GM23338 (cell line): ENCODE measurements at regions not wholly inside any gene's neighbourhood (a gene's known extent, or its start where the extent isn't known, plus 50 kb on each side); places are given as distances from the start of the nearest gene placed in this dataset.

Experiments
- ATAC-seq: fragments of 200-7000 bp; cut with Tn5 transposase; 3 replicates; pipeline ENCODE4 v1.9.1; 2020
- DNase-seq: peaks from one replicate; pipeline ENCODE4 v3.0.0-alpha.2; 2015; ENCODE audit warnings: low spot score
- H2AFZ ChIP-seq: fragments of 200-600 bp; sonication (generic); 2 replicates; pipeline ENCODE4 v1.8.0; 2016; ENCODE audit warnings: antibody characterized with exemption, mild to moderate bottlenecking, moderate library complexity
- H3F3A ChIP-seq: fragments of 200-600 bp; sonication (generic); replicated peaks from 2 replicates; pipeline ENCODE4 v1.8.0; 2017; ENCODE audit warnings: antibody characterized with exemption, mixed run types, low read depth
- H3K27ac ChIP-seq: fragments of 200-600 bp; sonication (generic); 2 replicates; pipeline ENCODE4 v1.6.1; 2016; ENCODE audit warnings: low read depth
- H3K27me3 ChIP-seq: fragments of 200-600 bp; sonication (generic); 2 replicates; pipeline ENCODE4 v1.8.0; 2016; ENCODE audit warnings: mild to moderate bottlenecking, mixed run types, moderate library complexity; ENCODE audit not compliant: insufficient read depth
- H3K36me3 ChIP-seq: fragments of 200-600 bp; sonication (generic); 2 replicates; pipeline ENCODE4 v1.8.0; 2016; ENCODE audit warnings: mild to moderate bottlenecking; ENCODE audit not compliant: insufficient read depth
- H3K4me1 ChIP-seq: fragments of 200-600 bp; sonication (generic); 2 replicates; pipeline ENCODE4 v1.8.0; 2016; ENCODE audit warnings: mild to moderate bottlenecking, moderate library complexity; ENCODE audit not compliant: insufficient read depth
- H3K4me2 ChIP-seq: fragments of 200-600 bp; sonication (generic); 2 replicates; pipeline ENCODE4 v1.7.1; 2017; ENCODE audit warnings: mixed run types
- H3K4me3 ChIP-seq: fragments of 200-600 bp; sonication (generic); 2 replicates; pipeline ENCODE4 v1.6.1; 2016; ENCODE audit warnings: mixed run types
- H3K79me2 ChIP-seq: fragments of 200-600 bp; sonication (generic); replicated peaks from 2 replicates; pipeline ENCODE4 v1.8.0; 2017; ENCODE audit warnings: mild to moderate bottlenecking; ENCODE audit not compliant: insufficient read depth
- H3K9me2 ChIP-seq: fragments of 200-600 bp; sonication (generic); 2 replicates; pipeline ENCODE4 v1.8.0; 2017; ENCODE audit not compliant: insufficient read depth
- H4K20me1 ChIP-seq: fragments of 200-600 bp; sonication (generic); replicated peaks from 2 replicates; pipeline ENCODE4 v1.8.0; 2017; ENCODE audit warnings: mild to moderate bottlenecking; ENCODE audit not compliant: insufficient read depth
- H3K27ac Mint-ChIP-seq: 2 replicates; pipeline ENCODE4 v1.8.0; 2020; ENCODE audit warnings: inconsistent platforms, mild to moderate bottlenecking, moderate library complexity, mixed read lengths
- H3K27me3 Mint-ChIP-seq: 3 replicates; pipeline ENCODE4 v1.8.0; 2022; ENCODE audit warnings: low read depth, mild to moderate bottlenecking, moderate library complexity, mixed read lengths, inconsistent platforms; ENCODE audit not compliant: insufficient read depth, poor library complexity
- H3K36me3 Mint-ChIP-seq: 3 replicates; pipeline ENCODE4 v1.8.0; 2021; ENCODE audit warnings: low read depth, mild to moderate bottlenecking, inconsistent platforms, moderate library complexity, mixed read lengths
- H3K4me1 Mint-ChIP-seq: 3 replicates; pipeline ENCODE4 v1.8.0; 2020; ENCODE audit warnings: mild to moderate bottlenecking, inconsistent platforms, mixed read lengths
- H3K4me3 Mint-ChIP-seq: 3 replicates; pipeline ENCODE4 v1.8.0; 2021; ENCODE audit warnings: moderate library complexity, mild to moderate bottlenecking, inconsistent platforms, mixed read lengths
- H3K9me3 Mint-ChIP-seq: 3 replicates; pipeline ENCODE4 v1.8.0; 2020; ENCODE audit warnings: moderate library complexity, mild to moderate bottlenecking, inconsistent platforms, mixed read lengths
- CREB1 ChIP-seq: fragments of 250-450 bp; sonication (Bioruptor Pico); IDR thresholded peaks from 2 replicates; pipeline ENCODE4 v1.5.0; 2020; ENCODE audit warnings: low read depth, mild to moderate bottlenecking, moderate library complexity
- EZH2 ChIP-seq: fragments of 200-600 bp; sonication (generic); IDR thresholded peaks from one replicate; pipeline ENCODE4 v1.8.0; 2017; ENCODE audit warnings: antibody characterized with exemption, mild to moderate bottlenecking, low read depth; ENCODE audit not compliant: unreplicated experiment
- EZH2phosphoT487 ChIP-seq: fragments of 200-600 bp; sonication (generic); IDR thresholded peaks from one replicate; pipeline ENCODE4 v1.8.1; 2018; ENCODE audit warnings: antibody characterized with exemption; ENCODE audit not compliant: unreplicated experiment
- JUNB ChIP-seq: IDR thresholded peaks from one replicate; pipeline ENCODE4 v1.6.1; 2016; ENCODE audit warnings: antibody characterized with exemption; ENCODE audit not compliant: unreplicated experiment
- NANOG ChIP-seq: IDR thresholded peaks from 2 replicates; pipeline ENCODE4 v1.6.1; 2016; ENCODE audit warnings: antibody characterized with exemption, borderline replicate concordance
- POLR2AphosphoS5 ChIP-seq: IDR thresholded peaks from 2 replicates; pipeline ENCODE4 v1.6.1; 2016; ENCODE audit warnings: antibody characterized with exemption, low read depth
- STAT1 ChIP-seq: IDR thresholded peaks from one replicate; pipeline ENCODE4 v1.6.1; 2016; ENCODE audit warnings: antibody characterized with exemption; ENCODE audit not compliant: unreplicated experiment
- ZNF114 ChIP-seq: fragments of 250-450 bp; sonication (Bioruptor Pico); IDR thresholded peaks from 2 replicates; pipeline ENCODE4 v1.5.0; 2020; ENCODE audit warnings: mild to moderate bottlenecking, moderate library complexity
- ZNF331 ChIP-seq: fragments of 250-450 bp; sonication (Bioruptor Pico); IDR thresholded peaks from 2 replicates; pipeline ENCODE4 v1.5.0; 2020; ENCODE audit warnings: low read depth, mild to moderate bottlenecking, moderate library complexity
- TF ChIP-seq, protein P1 (sequence below): fragments of 250-450 bp; sonication (Bioruptor Pico); IDR thresholded peaks from 2 replicates; pipeline ENCODE4 v1.5.0; 2020; ENCODE audit warnings: mild to moderate bottlenecking, moderate library complexity
- TF ChIP-seq, protein P2 (sequence below), 2 experiments: fragments of 200-600 bp in 1 of 2; sonication (generic) in 1 of 2; conservative IDR thresholded peaks; 2 replicates each; pipeline versions ENCODE4 v1.5.1 to v1.6.1; 2016 to 2017; ENCODE audit warnings: antibody characterized with exemption in 2 of 2, low read depth in 2 of 2, mild to moderate bottlenecking in 2 of 2, moderate library complexity in 1 of 2
- TF ChIP-seq, protein P3 (sequence below): IDR thresholded peaks from one replicate; pipeline ENCODE4 v1.6.1; 2018; ENCODE audit warnings: antibody characterized with exemption; ENCODE audit not compliant: unreplicated experiment
- TF ChIP-seq, protein P4 (sequence below): IDR thresholded peaks from 2 replicates; pipeline ENCODE4 v1.6.1; 2016; ENCODE audit warnings: antibody characterized with exemption

DNA sequence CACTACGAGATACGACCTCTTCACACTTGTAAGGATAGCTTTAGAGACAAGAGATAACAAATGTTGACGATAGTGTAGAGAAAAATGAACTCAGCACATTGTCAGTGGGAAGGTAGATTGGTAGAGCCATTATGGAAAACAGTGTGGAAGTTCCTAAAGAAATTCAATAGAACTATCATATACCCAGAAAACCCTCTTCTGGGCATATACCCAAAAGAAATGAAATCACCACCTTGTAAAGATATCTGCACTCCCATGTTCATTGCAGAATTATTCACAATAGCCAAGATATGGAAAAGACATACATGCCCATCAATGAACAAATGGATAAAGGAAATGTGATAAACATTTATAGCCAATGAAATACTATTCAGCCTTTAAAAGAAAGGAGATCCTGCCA, 499.8 kb upstream of the TBX3 start:
- H3K4me3 ChIP-seq = no peak overlapping the region
- H2AFZ ChIP-seq = no peak overlapping the region
- H3K4me1 Mint-ChIP-seq = no peaks in the 10 kb centered on the region
- H3K27ac Mint-ChIP-seq = no peak overlapping the region
- H3K79me2 ChIP-seq = no peaks in the 10 kb centered on the region
- H3K27ac ChIP-seq = no peak overlapping the region
- H3K36me3 Mint-ChIP-seq = no peaks in the 10 kb centered on the region
- no peaks in the 10 kb centered on the region for H4K20me1 ChIP-seq
- TF ChIP-seq JUNB = no peak
- TF ChIP-seq POLR2AphosphoS5 = no peak
- no peak for TF ChIP-seq ZNF114 (CRISPR knock-in tag)
- TF ChIP-seq EZH2phosphoT487 = no peak
- no peak for TF ChIP-seq NANOG
- TF ChIP-seq, protein P1, sequence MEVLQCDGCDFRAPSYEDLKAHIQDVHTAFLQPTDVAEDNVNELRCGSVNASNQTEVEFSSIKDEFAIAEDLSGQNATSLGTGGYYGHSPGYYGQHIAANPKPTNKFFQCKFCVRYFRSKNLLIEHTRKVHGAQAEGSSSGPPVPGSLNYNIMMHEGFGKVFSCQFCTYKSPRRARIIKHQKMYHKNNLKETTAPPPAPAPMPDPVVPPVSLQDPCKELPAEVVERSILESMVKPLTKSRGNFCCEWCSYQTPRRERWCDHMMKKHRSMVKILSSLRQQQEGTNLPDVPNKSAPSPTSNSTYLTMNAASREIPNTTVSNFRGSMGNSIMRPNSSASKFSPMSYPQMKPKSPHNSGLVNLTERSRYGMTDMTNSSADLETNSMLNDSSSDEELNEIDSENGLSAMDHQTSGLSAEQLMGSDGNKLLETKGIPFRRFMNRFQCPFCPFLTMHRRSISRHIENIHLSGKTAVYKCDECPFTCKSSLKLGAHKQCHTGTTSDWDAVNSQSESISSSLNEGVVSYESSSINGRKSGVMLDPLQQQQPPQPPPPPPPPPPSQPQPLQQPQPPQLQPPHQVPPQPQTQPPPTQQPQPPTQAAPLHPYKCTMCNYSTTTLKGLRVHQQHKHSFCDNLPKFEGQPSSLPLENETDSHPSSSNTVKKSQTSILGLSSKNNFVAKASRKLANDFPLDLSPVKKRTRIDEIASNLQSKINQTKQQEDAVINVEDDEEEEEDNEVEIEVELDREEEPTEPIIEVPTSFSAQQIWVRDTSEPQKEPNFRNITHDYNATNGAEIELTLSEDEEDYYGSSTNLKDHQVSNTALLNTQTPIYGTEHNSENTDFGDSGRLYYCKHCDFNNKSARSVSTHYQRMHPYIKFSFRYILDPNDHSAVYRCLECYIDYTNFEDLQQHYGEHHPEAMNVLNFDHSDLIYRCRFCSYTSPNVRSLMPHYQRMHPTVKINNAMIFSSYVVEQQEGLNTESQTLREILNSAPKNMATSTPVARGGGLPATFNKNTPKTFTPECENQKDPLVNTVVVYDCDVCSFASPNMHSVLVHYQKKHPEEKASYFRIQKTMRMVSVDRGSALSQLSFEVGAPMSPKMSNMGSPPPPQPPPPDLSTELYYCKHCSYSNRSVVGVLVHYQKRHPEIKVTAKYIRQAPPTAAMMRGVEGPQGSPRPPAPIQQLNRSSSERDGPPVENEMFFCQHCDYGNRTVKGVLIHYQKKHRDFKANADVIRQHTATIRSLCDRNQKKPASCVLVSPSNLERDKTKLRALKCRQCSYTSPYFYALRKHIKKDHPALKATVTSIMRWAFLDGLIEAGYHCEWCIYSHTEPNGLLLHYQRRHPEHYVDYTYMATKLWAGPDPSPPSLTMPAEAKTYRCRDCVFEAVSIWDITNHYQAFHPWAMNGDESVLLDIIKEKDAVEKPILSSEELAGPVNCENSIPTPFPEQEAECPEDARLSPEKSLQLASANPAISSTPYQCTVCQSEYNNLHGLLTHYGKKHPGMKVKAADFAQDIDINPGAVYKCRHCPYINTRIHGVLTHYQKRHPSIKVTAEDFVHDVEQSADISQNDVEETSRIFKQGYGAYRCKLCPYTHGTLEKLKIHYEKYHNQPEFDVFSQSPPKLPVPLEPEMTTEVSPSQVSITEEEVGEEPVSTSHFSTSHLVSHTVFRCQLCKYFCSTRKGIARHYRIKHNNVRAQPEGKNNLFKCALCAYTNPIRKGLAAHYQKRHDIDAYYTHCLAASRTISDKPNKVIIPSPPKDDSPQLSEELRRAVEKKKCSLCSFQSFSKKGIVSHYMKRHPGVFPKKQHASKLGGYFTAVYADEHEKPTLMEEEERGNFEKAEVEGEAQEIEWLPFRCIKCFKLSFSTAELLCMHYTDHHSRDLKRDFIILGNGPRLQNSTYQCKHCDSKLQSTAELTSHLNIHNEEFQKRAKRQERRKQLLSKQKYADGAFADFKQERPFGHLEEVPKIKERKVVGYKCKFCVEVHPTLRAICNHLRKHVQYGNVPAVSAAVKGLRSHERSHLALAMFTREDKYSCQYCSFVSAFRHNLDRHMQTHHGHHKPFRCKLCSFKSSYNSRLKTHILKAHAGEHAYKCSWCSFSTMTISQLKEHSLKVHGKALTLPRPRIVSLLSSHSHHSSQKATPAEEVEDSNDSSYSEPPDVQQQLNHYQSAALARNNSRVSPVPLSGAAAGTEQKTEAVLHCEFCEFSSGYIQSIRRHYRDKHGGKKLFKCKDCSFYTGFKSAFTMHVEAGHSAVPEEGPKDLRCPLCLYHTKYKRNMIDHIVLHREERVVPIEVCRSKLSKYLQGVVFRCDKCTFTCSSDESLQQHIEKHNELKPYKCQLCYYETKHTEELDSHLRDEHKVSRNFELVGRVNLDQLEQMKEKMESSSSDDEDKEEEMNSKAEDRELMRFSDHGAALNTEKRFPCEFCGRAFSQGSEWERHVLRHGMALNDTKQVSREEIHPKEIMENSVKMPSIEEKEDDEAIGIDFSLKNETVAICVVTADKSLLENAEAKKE = no peak
- TF ChIP-seq CREB1 (CRISPR knock-in tag) = no peak
- no peak for TF ChIP-seq ZNF331 (CRISPR knock-in tag)
- TF ChIP-seq, protein P2, sequence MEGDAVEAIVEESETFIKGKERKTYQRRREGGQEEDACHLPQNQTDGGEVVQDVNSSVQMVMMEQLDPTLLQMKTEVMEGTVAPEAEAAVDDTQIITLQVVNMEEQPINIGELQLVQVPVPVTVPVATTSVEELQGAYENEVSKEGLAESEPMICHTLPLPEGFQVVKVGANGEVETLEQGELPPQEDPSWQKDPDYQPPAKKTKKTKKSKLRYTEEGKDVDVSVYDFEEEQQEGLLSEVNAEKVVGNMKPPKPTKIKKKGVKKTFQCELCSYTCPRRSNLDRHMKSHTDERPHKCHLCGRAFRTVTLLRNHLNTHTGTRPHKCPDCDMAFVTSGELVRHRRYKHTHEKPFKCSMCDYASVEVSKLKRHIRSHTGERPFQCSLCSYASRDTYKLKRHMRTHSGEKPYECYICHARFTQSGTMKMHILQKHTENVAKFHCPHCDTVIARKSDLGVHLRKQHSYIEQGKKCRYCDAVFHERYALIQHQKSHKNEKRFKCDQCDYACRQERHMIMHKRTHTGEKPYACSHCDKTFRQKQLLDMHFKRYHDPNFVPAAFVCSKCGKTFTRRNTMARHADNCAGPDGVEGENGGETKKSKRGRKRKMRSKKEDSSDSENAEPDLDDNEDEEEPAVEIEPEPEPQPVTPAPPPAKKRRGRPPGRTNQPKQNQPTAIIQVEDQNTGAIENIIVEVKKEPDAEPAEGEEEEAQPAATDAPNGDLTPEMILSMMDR (conservative IDR thresholded peaks at IDR 0.05; ENCODE audit: low read depth in 2 of 2) = no peak
- TF ChIP-seq STAT1 = no peak
- TF ChIP-seq, protein P3, sequence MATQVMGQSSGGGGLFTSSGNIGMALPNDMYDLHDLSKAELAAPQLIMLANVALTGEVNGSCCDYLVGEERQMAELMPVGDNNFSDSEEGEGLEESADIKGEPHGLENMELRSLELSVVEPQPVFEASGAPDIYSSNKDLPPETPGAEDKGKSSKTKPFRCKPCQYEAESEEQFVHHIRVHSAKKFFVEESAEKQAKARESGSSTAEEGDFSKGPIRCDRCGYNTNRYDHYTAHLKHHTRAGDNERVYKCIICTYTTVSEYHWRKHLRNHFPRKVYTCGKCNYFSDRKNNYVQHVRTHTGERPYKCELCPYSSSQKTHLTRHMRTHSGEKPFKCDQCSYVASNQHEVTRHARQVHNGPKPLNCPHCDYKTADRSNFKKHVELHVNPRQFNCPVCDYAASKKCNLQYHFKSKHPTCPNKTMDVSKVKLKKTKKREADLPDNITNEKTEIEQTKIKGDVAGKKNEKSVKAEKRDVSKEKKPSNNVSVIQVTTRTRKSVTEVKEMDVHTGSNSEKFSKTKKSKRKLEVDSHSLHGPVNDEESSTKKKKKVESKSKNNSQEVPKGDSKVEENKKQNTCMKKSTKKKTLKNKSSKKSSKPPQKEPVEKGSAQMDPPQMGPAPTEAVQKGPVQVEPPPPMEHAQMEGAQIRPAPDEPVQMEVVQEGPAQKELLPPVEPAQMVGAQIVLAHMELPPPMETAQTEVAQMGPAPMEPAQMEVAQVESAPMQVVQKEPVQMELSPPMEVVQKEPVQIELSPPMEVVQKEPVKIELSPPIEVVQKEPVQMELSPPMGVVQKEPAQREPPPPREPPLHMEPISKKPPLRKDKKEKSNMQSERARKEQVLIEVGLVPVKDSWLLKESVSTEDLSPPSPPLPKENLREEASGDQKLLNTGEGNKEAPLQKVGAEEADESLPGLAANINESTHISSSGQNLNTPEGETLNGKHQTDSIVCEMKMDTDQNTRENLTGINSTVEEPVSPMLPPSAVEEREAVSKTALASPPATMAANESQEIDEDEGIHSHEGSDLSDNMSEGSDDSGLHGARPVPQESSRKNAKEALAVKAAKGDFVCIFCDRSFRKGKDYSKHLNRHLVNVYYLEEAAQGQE = no peak
- no peak for TF ChIP-seq EZH2
- TF ChIP-seq, protein P4, sequence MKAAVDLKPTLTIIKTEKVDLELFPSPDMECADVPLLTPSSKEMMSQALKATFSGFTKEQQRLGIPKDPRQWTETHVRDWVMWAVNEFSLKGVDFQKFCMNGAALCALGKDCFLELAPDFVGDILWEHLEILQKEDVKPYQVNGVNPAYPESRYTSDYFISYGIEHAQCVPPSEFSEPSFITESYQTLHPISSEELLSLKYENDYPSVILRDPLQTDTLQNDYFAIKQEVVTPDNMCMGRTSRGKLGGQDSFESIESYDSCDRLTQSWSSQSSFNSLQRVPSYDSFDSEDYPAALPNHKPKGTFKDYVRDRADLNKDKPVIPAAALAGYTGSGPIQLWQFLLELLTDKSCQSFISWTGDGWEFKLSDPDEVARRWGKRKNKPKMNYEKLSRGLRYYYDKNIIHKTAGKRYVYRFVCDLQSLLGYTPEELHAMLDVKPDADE = no peak
- DNase-seq (no peak), ATAC-seq (no peak)
- no peaks in the 10 kb centered on the region for H3F3A ChIP-seq
- H3K36me3 ChIP-seq = no peaks in the 10 kb centered on the region
- no peaks in the 10 kb centered on the region for H3K27me3 Mint-ChIP-seq
- 0 out of 2 replicates have a peak, but pooled peaks cover 3% of the 10 kb centered on the region for H3K9me2 ChIP-seq
- H3K9me3 Mint-ChIP-seq = no peaks in the 10 kb centered on the region; the same call in 2 of the 3 replicates
- no peaks in the 10 kb centered on the region for H3K4me1 ChIP-seq
- H3K27me3 ChIP-seq = no peaks in the 10 kb centered on the region
- no peak overlapping the region for H3K4me3 Mint-ChIP-seq
- no peak overlapping the region for H3K4me2 ChIP-seq
